ENCODE measurements at regions not wholly inside any gene's neighbourhood (a gene's known extent, or its start where the extent isn't known, plus 50 kb on each side); places are given as distances from the start of the nearest gene placed in this dataset.
"Not testable (repeated sequence)": the region's sequence is repeated elsewhere in the genome, so short reads cannot be mapped to it uniquely, and the experiment has no call there.

DNA sequence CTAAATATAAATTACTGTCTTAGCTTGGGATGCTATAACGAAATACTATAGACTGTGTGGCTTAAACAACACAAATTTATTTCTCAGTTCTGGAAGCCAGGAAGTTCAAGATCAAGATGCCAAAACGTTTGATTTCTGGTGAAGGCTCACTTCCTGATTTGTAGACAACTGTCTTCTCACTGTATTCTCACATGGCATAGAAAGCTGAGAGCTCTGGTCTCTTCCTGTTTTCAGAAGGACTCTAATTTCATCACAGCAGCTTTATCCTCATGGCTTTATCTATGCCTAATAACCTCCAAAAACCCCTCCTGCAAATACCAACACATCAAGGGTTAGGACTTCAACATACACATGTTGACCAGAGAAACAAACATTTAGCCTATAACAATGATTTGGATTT is 1795.5 kb downstream of the MRPL39 start:
- DNase-seq = no peak

DNA sequence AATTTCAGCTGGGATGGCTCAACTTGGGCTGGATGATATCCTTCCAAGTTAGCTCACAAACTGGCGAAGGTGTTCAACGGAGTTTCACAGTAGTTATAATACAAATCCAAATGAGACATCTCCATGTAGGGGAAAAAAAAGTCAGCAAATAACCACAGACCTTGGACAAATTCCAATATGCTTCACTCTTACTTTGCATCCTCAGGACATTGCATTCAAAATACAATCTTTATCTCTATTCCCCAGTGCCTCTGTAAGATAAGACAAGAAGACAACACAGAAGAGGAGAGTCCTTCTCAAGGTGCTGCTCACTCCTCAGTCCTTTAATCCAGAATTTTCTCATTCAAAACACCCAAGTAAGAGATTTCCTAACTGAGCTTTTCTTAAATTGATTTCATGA is 1797.7 kb downstream of the MRPL39 start:
- no peak for DNase-seq

- not testable (repeated sequence) for DNase-seq
Observed at GRCh38 chr21:23806966-23807548, 1800.2 kb downstream of the MRPL39 start.

DNA sequence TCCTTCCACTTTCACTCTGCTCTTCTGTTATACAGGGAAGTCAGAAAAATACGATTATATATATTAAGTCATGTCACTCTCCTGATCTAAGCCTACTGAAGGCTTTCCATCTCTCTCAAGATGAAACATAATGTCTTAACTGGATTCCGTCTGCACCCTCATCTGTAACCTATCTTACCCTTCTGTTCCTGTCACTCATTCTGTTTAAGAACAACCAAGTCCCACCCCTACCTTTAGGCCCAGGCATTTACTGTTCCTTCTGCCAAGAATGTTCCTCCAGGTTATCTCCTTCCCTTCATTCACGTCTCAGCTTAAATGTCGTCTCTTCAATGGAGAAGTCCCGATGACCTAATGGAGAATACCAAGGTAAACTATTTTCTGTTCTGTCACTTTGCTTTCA is 1802.4 kb downstream of the MRPL39 start:
- DNase-seq = no peak

DNA sequence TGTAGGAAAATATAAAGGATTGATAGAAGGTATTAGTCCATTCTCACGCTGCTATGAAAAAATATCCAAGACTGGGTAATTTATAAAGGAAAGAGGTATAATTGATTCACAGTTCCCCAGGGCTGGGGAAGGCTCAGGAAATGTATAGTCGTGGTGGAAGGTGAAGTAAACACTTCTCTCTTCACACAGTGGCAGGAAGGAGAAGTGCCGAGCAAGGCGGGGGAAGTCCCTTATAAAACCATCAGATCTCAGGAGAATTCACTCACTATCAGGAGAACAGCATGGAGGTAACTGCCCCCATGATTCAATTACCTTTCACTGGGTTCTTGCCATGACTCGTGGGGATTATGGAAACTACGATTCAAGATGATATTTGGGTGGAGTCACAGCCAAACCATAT is 1806.0 kb downstream of the MRPL39 start:
- DNase-seq = no peak

DNA sequence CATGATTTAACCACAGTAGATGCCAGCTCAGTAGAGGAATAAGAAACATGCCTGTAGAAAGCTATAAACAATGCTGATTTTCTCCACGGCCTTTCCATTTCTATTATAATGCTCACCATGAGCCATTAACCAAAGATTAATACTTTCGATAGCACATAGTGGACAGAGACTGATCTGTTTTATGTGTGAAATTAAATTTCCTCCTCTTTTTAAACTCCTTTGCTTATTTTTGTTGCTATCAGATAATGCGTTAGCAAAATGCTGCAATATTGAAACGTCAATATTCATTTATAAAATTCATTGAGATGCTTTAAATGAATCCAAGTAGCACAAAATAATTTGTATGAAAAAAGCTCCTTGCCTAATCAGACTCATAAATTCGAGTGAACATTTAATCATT is 1807.9 kb downstream of the MRPL39 start:
- DNase-seq = no peak

GRCh38 chr21:23792300-23792699 is 1815.0 kb downstream of the MRPL39 start:
- no peak for DNase-seq

DNA sequence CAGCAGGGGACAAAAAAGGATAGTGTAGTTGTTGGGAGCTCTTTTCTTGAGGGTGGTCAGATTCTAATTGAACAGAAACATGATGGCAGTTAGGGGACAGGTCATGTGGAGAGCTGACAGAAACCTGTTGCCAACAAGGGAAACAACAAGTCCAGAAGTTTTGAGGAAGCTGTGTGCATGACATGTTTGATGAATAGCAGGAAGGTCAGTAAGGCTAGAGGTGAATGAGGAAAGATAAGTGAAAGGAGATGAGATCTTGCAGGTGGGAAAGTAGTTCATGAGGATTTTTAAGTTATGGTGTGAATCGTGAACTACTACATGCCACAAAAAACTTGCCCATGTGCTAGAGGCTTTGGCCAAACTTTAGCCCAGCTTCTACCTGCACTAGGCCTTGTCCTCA is 1817.4 kb downstream of the MRPL39 start:
- DNase-seq = no peak

GRCh38 chr21:23780326-23780725 is 1827.0 kb downstream of the MRPL39 start:
- no peak for DNase-seq

DNA sequence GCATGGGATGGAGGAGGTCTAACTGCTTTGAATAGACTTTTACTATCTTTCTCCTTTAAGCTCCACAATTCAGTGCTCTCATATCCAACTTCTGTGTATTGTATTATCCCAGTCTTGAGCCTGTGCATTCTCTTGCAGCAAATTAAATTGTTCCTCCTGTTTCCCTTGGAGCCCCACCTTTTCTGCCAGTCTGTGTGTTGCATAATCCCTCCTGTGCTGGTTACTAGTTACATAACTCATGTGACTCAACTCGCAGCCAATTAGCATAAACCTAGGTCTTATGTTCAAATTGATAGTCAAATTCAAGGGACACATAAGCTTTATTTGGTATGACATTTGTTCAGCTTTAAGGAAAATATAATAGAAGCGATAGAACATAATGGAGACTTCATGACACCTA is 1863.5 kb downstream of the MRPL39 start:
- DNase-seq = no peak

GRCh38 chr21:23740463-23740862 is 1866.8 kb downstream of the MRPL39 start:
- DNase-seq = no peak

DNA sequence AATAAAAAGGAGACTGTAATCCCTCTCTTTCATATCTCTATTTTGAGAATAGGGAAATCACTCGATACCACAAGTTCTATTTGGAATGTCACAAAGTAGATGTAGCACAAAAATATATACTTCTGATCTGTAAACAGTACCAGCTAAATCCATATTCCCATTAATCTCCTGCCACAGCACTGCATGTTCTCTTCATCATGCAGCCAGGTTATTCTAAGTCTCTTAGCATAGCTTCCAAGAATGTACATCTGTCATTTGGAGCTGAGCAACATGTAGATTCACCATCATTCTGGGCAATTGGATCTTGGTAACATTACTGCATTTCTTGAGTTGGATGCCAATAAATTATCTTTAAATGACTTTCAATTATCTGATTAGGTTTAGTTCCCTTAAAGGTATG is 1874.5 kb downstream of the MRPL39 start:
- DNase-seq = no peak

DNA sequence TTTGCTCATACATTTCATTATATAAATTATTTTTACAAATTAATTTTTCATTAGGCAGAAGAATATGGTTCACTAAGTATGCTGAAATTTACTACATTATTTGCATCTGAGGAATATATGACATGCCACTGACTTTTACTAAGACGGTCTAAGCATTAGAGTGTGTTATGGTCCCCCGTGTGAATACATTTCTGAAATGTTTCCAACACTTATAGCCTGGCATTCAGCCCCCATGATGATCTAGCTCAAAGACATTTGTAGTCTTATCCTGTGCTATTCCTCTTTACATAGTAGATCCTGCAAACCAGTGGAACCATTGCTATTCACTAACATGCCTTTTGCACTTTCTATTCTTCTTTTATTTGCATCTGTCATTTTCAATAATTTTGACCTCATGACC is 1878.0 kb downstream of the MRPL39 start:
- no peak for DNase-seq

GRCh38 chr21:23725576-23725975 is 1881.7 kb downstream of the MRPL39 start:
- DNase-seq = no peak

DNA sequence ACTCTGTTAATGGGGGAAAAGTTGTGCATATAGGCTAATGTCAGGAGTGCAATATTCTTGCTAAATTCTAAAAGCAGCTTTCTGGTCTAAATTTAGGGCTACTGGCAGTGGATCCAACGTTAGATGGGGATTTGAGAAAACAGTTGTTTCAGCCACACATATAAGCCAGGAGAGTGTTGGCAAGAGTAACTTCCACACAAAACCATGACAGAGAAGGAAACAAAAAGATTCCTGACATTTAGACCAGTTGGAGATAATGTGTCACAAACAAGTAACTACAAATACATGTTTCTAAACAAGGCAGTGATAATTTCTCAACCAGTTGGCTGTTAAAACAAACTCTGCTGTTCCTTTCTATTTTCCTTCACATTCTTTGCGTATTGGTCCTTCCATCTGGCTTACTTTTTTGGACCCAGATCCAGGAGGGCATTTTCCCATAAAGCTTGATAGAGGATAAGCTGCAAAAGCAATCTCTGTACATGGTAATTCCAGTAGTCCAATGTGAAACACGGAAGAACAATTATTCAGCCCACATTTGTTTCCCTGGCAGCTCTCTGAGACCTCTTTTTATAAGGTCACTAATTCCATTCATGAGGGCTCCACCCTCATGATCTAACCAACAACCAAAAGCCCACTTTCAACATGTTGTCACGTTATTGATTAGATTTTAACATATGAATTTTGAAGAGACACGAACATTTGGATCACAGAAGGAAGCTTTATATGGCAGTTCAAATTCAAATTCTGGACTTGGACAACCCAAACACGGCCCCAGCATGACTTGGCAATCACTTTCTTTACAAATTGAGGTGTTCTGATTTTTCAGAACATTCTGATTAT is 1888.6 kb downstream of the MRPL39 start:
- no peak for DNase-seq

GRCh38 chr21:23712166-23712565 is 1895.1 kb downstream of the MRPL39 start:
- DNase-seq = no peak

DNA sequence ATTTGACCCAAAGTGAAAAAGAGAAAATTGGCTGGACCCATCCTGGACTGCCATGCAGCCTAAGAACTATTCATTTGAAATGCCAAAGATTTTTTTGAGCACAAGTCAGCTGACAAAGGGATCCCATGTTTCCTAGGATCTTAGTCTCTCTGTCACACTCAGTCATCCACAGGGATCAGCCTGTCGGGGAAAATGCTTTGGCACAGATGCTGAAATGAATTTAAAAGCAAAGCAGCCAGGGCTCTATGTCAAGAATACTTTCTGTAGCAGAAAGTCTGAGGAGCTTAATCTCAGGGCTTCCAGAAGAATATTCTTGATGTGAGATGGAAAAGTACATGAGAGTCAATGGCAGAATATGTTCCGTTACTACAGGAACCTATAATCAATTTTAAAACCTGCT is 1900.8 kb downstream of the MRPL39 start:
- DNase-seq = no peak

DNA sequence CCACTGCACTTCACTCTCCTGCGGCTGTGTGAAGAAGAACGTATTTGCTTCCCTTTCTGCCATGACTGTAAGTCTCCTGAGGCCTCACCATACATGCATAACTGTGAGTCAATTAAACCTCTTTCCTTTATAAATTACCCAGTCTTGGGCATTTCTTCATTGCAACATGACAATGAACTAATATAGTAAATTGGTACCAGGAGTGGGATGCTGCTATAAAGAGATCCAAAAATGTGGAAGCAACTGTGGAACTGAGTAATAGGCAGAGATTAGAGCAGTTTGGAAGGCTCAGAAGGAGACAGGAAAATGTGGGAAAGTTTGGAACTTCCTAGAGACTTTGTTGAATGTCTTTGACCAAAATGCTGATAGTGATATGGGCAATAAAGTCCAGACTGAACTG is 1907.9 kb downstream of the MRPL39 start:
- DNase-seq = no peak

DNA sequence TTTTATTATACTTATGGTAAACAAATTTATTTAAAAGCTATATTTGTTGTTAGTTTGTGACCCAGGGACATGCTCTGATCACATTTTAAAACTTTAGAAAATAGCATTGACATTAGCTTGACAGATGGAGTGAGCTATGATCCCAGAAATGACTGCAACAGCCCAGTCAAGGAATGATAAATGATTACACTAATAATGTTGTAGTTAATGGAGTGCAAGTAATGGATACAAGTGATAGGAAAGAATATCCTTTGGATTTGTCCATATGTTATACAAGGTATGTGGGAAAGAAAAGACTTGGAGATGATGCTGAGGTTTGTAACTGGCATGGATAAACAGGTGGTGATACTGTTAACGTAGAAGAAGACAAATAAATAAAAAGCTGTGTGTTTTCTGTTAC is 1908.7 kb downstream of the MRPL39 start:
- DNase-seq = no peak

DNA sequence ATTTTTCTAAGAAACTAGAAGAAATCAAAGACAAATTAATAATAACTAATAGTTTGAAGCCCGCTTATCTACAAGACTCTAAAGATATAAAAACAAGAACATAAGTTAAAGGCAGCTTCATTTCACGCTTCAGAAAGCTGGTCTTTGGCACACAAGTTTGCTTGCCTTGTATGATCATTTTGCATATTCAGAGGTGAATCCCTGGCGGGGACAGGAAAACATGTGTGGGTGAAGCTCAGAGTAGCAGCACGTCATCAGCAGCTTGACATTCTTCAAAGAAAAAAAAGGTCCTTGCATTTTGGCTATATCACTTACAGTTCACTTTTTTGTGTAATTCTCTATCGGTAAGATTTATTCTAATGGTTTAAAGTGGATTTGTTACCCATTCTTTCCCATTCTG is 1911.8 kb downstream of the MRPL39 start:
- DNase-seq = no peak

GRCh38 chr21:23694390-23694789 is 1912.9 kb downstream of the MRPL39 start:
- no peak for DNase-seq

DNA sequence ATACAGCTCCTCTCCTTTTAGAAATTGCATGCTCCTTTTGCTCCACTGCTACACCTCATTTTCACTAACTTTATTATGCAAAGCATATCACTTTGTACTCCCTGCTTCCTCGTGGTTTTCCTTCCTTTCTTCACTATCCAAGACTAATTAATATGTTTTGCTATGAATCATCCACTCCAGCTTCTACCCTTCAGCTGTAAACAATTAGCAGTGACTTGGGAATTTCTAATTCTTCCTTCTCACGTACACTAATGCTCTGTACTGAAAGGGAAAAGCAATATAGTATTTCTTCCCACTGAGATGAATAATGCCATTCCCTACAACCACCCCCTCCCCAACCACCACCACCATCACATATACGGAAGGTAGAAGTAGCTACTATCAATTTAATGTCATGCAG is 1917.0 kb downstream of the MRPL39 start:
- DNase-seq = no peak

DNA sequence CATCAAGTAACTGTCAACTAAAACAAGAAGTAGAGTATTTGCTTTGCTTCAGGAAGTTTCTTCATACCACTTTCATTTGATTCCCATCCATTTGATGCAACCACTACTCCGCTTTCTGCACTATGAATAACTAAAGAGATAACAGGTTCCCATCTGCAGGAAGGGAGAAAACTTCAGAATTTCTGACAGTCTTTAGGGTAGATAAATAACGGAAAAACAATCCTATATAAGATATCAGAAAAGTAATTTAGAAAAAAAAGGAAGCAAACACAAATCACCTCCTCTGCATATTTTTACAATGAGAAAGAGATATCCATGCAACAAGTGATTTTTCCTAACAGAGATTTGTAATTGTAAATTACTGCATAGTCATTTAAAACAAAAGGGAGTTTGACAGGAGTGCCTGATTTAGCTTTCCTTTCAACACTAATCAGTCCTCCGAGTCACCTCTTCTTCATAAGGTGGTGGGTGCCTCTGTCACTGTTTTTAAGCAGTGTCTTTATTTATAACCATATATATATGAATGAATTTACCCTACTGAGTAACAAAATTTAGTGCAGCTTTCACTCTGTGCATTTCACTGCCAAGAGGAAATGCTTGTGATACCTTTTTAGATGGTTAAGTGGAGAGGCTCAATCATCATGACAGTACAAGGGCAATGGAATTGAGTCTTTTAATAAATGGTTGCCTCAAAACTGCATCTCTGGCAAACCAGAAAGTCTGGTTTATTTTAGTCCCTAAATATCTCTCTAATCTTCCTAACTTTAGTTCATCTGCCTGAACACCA is 1920.4 kb downstream of the MRPL39 start:
- DNase-seq = no peak

DNA sequence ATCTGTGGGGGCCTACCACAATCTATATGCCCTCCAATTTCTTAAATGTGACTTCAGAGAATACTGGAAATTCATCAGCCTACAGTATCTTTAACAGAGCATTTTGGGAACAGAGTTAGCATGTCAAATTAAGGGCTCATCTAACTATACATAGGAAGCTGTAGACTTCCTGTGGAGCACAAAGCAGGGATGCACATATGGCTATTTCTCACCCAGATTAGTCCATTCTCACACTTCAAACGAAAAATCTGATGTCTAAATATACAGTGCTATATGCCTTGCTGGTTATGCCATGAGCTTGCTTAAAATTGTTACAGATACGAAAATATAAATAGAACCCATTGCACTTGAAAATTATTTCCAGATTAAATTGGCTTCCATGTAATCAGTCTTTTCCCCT is 1922.8 kb downstream of the MRPL39 start:
- no peak for DNase-seq
